ENCODE measurements at regions not wholly inside any gene's neighbourhood (a gene's known extent, or its start where the extent isn't known, plus 50 kb on each side); places are given as distances from the start of the nearest gene placed in this dataset.
"Not testable (repeated sequence)": the region's sequence is repeated elsewhere in the genome, so short reads cannot be mapped to it uniquely, and the experiment has no call there.

DNA sequence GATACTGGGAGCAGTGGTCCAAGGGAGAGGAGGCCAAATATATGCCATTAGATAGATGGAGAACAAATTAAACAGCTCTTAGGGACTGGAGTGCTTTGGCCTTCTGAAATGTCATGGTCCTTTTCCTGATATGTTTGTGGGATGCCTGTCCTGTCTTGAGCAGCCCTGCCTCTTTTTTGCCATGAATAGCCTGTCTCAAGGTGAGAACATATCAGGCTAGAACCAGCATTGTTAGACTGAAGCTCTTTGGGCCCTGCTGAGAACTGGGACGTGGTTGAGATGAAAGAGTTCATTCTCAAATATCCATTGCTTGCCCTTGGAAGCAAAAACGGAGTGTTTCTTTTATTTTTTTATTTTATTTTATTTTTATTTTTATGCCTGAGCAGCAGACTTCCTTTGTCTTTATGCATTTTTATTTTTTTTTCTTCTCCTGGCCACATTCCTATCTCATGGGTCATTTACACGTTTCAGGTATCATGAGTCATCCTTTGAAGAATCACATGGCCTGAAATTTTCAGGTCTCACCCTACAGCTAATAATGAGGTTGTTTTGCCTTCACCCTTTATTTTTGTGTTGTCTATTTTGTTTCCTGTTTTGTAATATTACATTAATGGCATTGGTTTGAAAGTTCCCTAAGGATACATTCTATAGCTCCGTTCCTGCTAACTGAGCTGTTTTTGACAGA lies 371.4 kb downstream of the PSAT1 start:
- peak; percentile 22 for DNase-seq (ENCODE audit: low spot score)

DNA sequence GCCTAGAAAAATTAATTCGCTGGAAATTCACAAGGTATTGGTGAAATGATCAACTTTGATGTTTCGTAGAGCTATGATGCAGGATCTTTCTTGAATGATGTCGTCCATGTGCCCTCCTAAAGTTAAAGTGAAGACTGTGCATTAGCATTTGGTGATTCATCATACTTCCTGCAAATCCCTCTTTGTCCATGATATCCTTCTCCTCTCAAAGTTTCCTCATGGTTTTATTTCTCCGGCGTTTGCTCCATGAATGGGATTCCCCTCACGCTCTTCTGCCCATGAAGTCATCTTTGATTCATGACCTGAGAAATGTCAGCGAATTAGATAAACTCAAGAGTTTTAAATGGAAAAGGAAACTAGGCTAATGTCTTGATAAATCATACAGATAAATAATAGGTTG lies 372.7 kb downstream of the PSAT1 start:
- no peak for DNase-seq (ENCODE audit: low spot score)

- DNase-seq (ENCODE audit: low spot score): no peak
Observed at GRCh38 chr9:78671785-78672184, 374.9 kb downstream of the PSAT1 start.

DNA sequence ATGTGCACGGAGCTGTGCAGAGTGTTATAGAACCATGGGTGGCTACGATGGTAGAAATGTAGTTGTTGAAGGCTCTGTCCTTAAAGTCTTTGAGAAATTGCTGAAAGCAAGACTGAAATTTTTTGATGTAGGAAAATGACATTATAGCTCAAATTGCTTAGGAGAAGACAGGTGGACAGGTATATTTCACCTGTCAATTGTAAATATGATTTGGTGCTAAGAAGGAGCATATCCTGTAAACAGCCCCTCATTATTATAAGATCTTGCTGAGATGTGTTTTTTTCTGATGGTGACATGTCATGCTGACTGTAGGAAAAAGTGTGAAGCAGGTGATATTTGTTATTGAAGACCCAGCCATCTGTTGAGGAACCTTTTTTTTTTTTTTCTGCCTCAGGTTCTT lies 377.9 kb downstream of the PSAT1 start:
- no peak for DNase-seq (ENCODE audit: low spot score)

GRCh38 chr9:78676009-78676408 lies 379.1 kb downstream of the PSAT1 start:
- no peak for DNase-seq (ENCODE audit: low spot score)

- no peak for DNase-seq (ENCODE audit: low spot score)
Observed at GRCh38 chr9:78676623-78677022, 379.7 kb downstream of the PSAT1 start.

GRCh38 chr9:78677326-78677725 lies 380.4 kb downstream of the PSAT1 start:
- DNase-seq (ENCODE audit: low spot score): no peak

DNA sequence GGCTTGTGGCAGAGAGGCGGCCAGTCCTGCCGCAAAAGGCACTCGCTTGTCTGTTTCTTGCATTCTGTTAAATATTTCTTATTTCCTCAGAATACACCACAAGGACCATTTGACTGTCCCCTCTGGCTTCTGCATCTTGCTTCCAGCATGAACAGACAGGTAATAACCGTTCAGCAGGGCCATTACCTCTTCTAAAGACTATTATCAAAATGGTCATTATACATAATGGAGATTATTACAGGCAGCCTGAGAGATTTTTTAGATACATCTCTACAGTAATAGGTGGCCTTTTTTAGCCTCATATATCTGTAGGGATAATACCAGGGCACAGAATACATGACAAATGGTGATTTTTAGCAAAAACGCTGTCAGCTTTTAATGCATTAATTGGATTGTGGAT lies 382.0 kb downstream of the PSAT1 start:
- DNase-seq (ENCODE audit: low spot score): no peak

GRCh38 chr9:78680196-78680595 lies 383.3 kb downstream of the PSAT1 start:
- DNase-seq (ENCODE audit: low spot score): no peak

GRCh38 chr9:78682216-78682615 lies 385.3 kb downstream of the PSAT1 start:
- DNase-seq (ENCODE audit: low spot score): no peak

GRCh38 chr9:78685471-78685870 lies 388.5 kb downstream of the PSAT1 start:
- DNase-seq (ENCODE audit: low spot score): no peak

- DNase-seq (ENCODE audit: low spot score): no peak
Observed at GRCh38 chr9:78688796-78689195, 391.9 kb downstream of the PSAT1 start.

GRCh38 chr9:78691542-78691941 lies 394.6 kb downstream of the PSAT1 start:
- no peak for DNase-seq (ENCODE audit: low spot score)

GRCh38 chr9:78692871-78693270 lies 395.9 kb downstream of the PSAT1 start:
- no peak for DNase-seq (ENCODE audit: low spot score)

DNA sequence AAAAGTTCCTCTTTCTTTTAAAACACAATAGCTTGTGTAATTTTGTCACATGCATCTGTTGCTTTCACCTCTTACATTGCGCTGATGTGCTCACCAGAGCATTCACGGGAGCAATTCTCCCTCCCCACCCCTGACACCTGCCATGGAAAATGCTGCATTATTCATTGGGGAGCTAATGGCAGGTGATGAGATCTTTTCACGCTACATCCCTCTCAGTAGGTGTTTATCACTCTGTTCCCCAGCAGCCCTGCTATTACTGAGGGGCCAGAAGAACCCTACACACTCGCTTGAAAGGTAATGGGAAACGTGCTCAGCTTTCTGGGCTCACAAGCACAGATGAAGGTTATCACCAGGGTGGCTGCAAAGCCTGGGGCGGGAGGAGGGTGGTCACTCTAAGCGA lies 398.0 kb downstream of the PSAT1 start:
- DNase-seq (ENCODE audit: low spot score): no peak

GRCh38 chr9:78695519-78695918 lies 398.6 kb downstream of the PSAT1 start:
- DNase-seq (ENCODE audit: low spot score): no peak

DNA sequence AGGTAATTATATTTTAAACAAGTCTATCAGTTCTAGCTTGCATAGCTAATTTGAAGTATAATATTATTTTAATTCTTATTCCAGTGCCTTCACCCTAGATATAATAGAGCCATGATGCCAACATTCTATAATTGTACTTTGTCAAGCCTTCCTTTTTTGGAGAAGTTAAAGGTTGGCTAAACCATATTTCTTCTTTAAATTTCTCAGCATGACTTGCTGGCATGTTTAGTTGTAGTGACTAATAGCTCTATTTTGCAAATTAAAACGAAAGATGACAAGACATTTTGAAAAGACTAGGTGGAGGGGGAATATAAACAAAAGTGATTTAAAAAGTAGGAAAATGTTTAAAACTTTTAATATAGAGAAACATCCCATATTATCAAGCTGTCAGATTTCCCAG lies 400.7 kb downstream of the PSAT1 start:
- no peak for DNase-seq (ENCODE audit: low spot score)

DNA sequence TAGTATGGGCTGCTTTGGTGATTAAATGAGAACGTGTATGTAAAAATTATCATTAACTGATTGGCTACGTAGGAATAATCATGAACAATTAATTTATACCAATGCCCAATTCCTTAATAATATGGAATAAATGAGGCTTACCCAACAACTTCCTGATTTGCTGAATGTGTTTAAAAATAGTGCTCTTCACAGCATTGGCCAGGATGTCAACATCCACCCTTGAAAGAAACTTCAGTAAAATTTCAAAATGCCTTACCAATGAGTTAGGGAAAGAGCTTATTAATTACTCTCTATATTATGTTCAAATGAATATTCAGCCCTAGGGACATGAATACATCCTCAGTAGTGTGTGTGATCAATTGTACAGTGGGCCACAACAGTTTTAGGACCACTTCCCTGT lies 401.4 kb downstream of the PSAT1 start:
- DNase-seq (ENCODE audit: low spot score): no peak

GRCh38 chr9:78699217-78699616 lies 402.3 kb downstream of the PSAT1 start:
- DNase-seq (ENCODE audit: low spot score): not testable (repeated sequence)

GRCh38 chr9:78704153-78704552 lies 407.2 kb downstream of the PSAT1 start:
- peak; percentile 43 for DNase-seq (ENCODE audit: low spot score)

- DNase-seq (ENCODE audit: low spot score): no peak
Observed at GRCh38 chr9:78707080-78707479, 410.2 kb downstream of the PSAT1 start.

DNA sequence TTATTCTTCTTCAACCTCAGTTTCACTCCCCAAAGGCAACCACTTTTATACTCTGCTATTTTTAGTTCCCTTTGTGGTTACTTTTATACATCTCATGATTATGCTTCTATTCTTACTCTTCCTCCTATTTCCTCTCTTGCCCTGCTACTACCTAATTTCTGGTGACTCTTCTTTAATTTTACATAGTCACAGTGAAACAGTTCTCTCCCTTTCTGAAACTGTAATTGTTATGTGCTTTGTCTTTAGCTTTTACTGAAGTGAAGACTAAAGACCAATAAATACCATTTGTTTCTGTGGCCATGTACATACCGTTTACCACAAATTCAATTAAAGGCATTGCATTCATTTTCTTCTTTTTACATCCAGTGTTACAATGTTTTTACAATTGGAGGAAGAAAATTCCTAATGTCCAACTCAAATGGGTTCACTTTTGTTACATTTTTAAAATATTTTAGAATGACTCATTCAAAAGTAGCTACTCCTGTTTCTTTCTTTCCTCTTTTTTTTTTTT lies 410.6 kb downstream of the PSAT1 start:
- no peak for DNase-seq (ENCODE audit: low spot score)

GRCh38 chr9:78712903-78713613 lies 416.1 kb downstream of the PSAT1 start:
- no peak for DNase-seq (ENCODE audit: low spot score)
